Right atrium auricular region (tissue), 2 donors: ENCODE measurements at regions not wholly inside any gene's neighbourhood (a gene's known extent, or its start where the extent isn't known, plus 50 kb on each side); places are given as distances from the start of the nearest gene placed in this dataset.
"Not testable (repeated sequence)": the region's sequence is repeated elsewhere in the genome, so short reads cannot be mapped to it uniquely, and the experiment has no call there.

Experiments
- DNase-seq: peaks from one replicate; pipeline ENCODE4 v3.0.0-alpha.2; 2019; ENCODE audit warnings: low spot score
- H3K27ac ChIP-seq, 2 donors: fragments of 200-600 bp; sonication (generic); 1 replicate in 1 of 2; 2 replicates in 1 of 2; pipeline ENCODE4 v1.5.1; 2016 to 2019
- H3K27me3 ChIP-seq, 2 donors: fragments of 200-600 bp; sonication (generic); one replicate each; pipeline versions ENCODE4 v1.5.1 to v1.6.0; 2017 to 2019
- H3K36me3 ChIP-seq: fragments of 200-600 bp; sonication (generic); one replicate; pipeline ENCODE4 v1.5.1; 2016
- H3K4me1 ChIP-seq, 2 donors: fragments of 200-600 bp; sonication (generic); one replicate each; pipeline versions ENCODE4 v1.5.1 to v1.6.0; 2017 to 2019
- H3K4me3 ChIP-seq, 2 donors: fragments of 200-600 bp; sonication (generic); 1 replicate in 1 of 2; 2 replicates in 1 of 2; pipeline ENCODE4 v1.5.1; 2017 to 2019; ENCODE audit warnings: mild to moderate bottlenecking in 1 of 2, moderate library complexity in 1 of 2
- H3K9me3 ChIP-seq, 2 donors: fragments of 200-600 bp; sonication (generic); one replicate each; pipeline ENCODE4 v1.5.1; 2019
- TF ChIP-seq, protein P1 (sequence below), 2 donors: fragments of 200-600 bp; sonication (generic); IDR thresholded peaks; one replicate each; pipeline ENCODE4 v1.5.1; 2019; ENCODE audit warnings: antibody characterized with exemption in 2 of 2

DNA sequence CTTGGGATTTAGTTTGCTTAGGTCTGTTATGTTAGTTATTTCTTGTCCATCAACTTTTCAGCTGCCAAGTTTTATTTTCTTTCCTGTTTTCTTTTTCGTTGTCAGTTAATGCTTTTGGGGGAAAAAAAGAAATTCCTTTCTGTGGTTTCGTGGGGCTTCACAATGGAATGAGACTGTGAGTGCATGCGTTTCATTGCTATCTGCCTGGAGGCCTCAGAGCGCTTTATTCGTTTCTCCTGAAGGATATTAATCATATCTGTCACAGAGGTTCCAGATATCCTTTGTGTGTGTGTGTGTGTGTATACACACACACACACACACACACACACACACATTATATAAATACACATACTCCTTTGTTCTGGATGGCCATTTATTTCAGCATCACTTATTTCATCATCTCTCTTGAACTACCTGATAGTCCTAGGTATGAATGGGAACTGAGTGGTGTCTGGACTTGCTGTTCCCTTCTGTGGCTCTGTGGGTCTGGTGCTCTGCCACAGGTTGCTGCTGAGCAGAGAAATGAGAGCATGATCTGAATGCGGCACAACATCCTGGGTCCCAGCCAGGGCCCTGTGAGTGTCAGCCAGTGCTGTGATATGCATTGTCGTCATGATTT is 66.9 kb upstream of the ADORA2B start:
- H3K4me3 ChIP-seq: not testable (repeated sequence)

DNA sequence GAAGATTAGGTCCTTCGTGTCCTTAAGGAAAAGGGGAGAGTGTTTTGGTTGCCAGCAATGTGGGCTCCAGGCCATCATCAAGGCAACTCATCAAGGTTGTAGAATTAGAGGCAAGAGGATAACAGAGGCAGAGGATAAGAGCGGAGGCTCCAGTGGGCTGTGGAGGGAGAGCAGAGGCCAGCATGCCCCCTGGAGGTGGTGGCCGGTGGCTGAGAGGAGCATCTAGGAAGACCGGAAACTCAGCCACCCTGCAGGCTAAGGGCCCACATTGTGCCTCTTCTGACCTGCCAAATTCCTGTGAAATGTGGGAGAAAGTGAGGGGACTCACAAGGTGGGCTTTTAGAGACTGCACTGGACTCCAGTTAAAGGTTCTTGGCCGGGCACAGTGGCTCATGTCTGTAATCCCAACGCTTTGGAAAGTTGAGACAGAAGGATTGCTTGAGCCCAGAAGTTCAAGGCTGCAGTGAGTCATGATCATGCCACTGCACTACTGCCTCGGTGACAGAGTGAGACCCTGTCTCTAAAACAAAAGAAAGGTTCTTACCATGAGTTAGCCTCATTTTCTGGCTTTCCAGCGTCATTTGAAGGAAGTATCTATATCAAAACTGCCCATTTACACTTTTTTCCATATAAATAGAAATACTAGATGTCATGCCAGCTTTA is 62.7 kb upstream of the ADORA2B start:
- H3K9me3 ChIP-seq: no peaks in the 10 kb centered on the region
- no peak overlapping the region for H3K27ac ChIP-seq
- H3K36me3 ChIP-seq: no peaks in the 10 kb centered on the region
- TF ChIP-seq, protein P1, sequence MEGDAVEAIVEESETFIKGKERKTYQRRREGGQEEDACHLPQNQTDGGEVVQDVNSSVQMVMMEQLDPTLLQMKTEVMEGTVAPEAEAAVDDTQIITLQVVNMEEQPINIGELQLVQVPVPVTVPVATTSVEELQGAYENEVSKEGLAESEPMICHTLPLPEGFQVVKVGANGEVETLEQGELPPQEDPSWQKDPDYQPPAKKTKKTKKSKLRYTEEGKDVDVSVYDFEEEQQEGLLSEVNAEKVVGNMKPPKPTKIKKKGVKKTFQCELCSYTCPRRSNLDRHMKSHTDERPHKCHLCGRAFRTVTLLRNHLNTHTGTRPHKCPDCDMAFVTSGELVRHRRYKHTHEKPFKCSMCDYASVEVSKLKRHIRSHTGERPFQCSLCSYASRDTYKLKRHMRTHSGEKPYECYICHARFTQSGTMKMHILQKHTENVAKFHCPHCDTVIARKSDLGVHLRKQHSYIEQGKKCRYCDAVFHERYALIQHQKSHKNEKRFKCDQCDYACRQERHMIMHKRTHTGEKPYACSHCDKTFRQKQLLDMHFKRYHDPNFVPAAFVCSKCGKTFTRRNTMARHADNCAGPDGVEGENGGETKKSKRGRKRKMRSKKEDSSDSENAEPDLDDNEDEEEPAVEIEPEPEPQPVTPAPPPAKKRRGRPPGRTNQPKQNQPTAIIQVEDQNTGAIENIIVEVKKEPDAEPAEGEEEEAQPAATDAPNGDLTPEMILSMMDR (IDR thresholded peaks at IDR 0.05): no peak
- H3K4me1 ChIP-seq: no peaks in the 10 kb centered on the region
- no peaks in the 10 kb centered on the region for H3K27me3 ChIP-seq
- H3K4me3 ChIP-seq: no peak overlapping the region
- no peak for DNase-seq

More for the DNA sequence above, 66.9 kb upstream of the ADORA2B start:
- not testable (repeated sequence) for H3K9me3 ChIP-seq, H3K4me1 ChIP-seq, H3K27ac ChIP-seq, H3K27me3 ChIP-seq, H3K36me3 ChIP-seq, DNase-seq

DNA sequence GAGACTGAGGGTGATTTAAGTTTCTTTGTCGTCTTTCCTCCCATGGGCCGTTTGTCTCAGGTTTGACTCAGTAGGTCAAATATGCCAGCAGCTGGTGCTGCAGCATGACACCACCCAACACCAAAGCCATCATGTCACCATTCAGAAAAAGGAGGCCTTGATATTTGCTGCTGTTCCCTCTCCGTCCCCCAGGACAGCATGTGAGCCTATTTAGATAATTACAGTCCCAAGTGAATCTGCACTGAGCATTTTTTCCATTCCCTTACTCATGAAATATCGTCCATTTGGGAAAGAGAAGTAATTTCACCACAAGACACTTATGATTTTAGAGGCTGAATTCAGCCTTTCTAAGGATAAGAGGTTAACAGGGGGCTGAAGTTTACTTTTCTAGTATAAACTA is 62.2 kb upstream of the ADORA2B start:
- Histone ChIP-seq H3K9me3 (no peaks in the 10 kb centered on the region), H3K27ac (no peak overlapping the region), H3K4me3 (no peak overlapping the region), H3K27me3 (no peaks in the 10 kb centered on the region), H3K36me3 (no peaks in the 10 kb centered on the region), H3K4me1 (no peaks in the 10 kb centered on the region)
- no peak for DNase-seq
- TF ChIP-seq, protein P1 (IDR thresholded peaks at IDR 0.05): no peak

DNA sequence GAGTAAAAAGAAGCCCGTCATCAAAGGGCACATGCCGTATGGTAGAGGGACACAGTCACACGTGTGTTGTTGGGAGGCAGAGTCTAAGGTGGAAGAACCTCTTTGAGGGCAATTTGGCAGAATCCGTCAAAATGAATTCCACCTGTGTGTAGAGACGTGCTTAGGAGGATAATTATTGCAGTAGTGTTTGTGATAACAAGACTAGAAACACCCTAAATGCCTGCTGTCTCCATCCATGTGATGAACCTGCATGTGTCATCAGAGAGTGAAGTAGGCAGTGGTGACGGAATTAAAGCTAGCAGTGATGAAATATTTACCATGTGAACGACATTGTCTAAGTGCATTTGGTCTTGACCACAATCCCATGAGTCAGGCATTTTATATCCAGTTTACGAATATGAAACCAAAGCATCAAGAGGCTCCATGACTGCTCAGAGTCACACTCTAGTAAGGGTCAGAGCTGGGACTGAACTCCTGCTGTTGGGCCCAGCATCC is 61.3 kb upstream of the ADORA2B start:
- Histone ChIP-seq H3K4me3 (no peak overlapping the region), H3K27ac (no peak overlapping the region), H3K9me3 (no peaks in the 10 kb centered on the region), H3K4me1 (no peaks in the 10 kb centered on the region), H3K36me3 (no peaks in the 10 kb centered on the region), H3K27me3 (no peaks in the 10 kb centered on the region)
- DNase-seq: no peak
- TF ChIP-seq, protein P1 (IDR thresholded peaks at IDR 0.05): no peak

DNA sequence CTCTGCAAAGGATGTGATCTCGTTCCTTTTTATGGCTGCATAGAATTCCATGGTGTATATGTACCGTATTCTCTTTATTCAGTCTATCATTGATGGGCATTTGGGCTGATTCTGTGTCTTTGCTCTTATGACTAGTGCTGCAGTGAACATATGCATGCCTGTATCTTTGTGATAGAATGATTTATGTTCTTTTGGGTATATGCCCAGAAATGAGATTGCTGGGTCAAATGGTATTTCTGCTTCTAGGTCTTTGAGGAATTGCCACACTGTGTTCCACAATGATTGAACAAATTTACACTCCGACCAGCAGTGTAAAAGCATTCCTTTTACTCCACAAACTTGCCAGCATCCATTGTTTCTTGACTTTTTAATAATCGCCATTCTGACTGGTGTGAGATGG is 60.2 kb upstream of the ADORA2B start:
- DNase-seq: no peak
- Histone ChIP-seq H3K4me1 (no peaks in the 10 kb centered on the region), H3K27me3 (no peaks in the 10 kb centered on the region), H3K36me3 (no peaks in the 10 kb centered on the region), H3K4me3 (no peak overlapping the region), H3K9me3 (no peaks in the 10 kb centered on the region), H3K27ac (no peak overlapping the region)
- TF ChIP-seq, protein P1 (IDR thresholded peaks at IDR 0.05): no peak

DNA sequence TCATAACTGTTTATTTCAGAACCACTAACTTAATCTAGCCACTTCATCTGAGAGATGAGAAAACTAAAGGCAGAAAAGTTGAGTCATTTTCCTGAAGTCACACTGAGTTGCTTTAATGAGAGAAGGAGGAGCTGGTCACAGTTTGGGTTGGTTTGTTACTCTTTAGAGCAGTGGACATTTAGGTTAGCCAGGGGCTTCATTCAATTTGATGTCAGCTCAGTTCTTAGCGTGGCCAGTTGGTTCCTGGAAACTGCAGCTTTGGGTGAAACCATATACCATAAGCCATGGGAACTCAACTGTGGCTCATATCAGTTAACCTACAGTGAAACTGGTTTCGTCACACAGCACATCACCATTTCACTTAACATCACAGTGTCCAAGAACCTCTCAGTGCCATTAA is 59.2 kb upstream of the ADORA2B start:
- DNase-seq: no peak
- TF ChIP-seq, protein P1 (IDR thresholded peaks at IDR 0.05): no peak
- H3K4me3 ChIP-seq: no peak overlapping the region

More for the DNA sequence above, 59.2 kb upstream of the ADORA2B start:
- Histone ChIP-seq H3K9me3 (no peaks in the 10 kb centered on the region), H3K27ac (no peak overlapping the region), H3K36me3 (no peaks in the 10 kb centered on the region), H3K27me3 (no peaks in the 10 kb centered on the region), H3K4me1 (no peaks in the 10 kb centered on the region)
